ENCODE measurements at regions not wholly inside any gene's neighbourhood (a gene's known extent, or its start where the extent isn't known, plus 50 kb on each side); places are given as distances from the start of the nearest gene placed in this dataset.

- TF ChIP-seq, protein P1, sequence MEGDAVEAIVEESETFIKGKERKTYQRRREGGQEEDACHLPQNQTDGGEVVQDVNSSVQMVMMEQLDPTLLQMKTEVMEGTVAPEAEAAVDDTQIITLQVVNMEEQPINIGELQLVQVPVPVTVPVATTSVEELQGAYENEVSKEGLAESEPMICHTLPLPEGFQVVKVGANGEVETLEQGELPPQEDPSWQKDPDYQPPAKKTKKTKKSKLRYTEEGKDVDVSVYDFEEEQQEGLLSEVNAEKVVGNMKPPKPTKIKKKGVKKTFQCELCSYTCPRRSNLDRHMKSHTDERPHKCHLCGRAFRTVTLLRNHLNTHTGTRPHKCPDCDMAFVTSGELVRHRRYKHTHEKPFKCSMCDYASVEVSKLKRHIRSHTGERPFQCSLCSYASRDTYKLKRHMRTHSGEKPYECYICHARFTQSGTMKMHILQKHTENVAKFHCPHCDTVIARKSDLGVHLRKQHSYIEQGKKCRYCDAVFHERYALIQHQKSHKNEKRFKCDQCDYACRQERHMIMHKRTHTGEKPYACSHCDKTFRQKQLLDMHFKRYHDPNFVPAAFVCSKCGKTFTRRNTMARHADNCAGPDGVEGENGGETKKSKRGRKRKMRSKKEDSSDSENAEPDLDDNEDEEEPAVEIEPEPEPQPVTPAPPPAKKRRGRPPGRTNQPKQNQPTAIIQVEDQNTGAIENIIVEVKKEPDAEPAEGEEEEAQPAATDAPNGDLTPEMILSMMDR (IDR thresholded peaks at IDR 0.05), result no peak
- no peak for TF ChIP-seq POLR2A (IDR thresholded peaks at IDR 0.05)
- TF ChIP-seq POLR2AphosphoS5 (IDR thresholded peaks at IDR 0.05; ENCODE audit: insufficient read depth in 1 of 2, low read depth in 1 of 2), result no peak
- H3K4me3 ChIP-seq, result no peak overlapping the region
- DNase-seq (ENCODE audit: extremely low spot score in 2 of 2), result no peak
- intact Hi-C loops (cut with DNase I), result no loop called here
- H3K4me1 ChIP-seq, result peaks cover 26% of the 10 kb centered on the region
- no peaks in the 10 kb centered on the region for H3K9me3 ChIP-seq
- no peaks in the 10 kb centered on the region for H3K27me3 ChIP-seq
- H3K36me3 ChIP-seq, result no peaks in the 10 kb centered on the region
- no peak overlapping the region for H3K27ac ChIP-seq
These were observed 252.5 kb downstream of the SIPA1L2 start for GRCh38 chr1:232377494-232377770.

DNA sequence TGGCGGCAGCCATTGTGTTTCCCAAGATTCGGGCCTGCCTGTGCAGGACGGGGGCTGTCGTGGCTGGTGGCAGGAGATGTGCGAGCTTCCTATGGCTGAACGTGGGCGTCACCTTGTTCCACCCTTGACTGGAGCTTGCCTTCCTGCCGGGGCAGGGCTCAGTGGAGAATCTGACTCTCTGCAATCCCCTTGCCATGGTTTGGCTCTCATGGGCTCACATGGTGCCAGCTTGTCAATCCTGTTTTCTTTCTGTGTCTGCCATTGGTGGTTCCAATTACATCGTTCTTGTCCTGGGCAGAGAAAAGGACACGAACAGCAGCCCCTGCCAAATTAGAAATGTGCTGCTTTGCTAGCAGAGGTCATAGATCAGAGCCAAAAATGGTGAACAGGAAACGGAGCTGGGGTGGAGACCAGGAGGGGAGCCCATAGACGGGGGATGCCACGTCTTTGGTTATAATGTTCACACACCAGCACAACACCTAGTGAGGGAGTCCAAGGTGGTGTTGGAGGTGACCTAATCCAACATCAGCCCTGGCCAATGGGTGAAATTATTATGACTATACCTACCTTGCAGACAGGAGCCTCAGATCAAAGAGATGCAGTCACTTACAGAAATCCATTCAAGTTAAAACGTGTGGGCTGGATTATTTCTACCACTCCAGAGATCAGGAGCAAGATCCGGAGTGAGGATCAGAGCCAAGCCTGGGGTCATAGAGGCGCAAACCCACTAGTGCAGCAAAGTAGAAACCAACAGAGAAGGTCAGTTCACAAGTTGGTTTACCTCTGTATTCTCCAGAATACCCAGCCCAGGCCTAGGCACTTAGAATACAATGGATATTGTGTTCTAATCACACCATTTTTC is 253.1 kb downstream of the SIPA1L2 start:
- DNase-seq (ENCODE audit: extremely low spot score in 2 of 2), result peak in 1 of 2 donors; percentile 70
- H3K27ac ChIP-seq, result no peak overlapping the region

DNA sequence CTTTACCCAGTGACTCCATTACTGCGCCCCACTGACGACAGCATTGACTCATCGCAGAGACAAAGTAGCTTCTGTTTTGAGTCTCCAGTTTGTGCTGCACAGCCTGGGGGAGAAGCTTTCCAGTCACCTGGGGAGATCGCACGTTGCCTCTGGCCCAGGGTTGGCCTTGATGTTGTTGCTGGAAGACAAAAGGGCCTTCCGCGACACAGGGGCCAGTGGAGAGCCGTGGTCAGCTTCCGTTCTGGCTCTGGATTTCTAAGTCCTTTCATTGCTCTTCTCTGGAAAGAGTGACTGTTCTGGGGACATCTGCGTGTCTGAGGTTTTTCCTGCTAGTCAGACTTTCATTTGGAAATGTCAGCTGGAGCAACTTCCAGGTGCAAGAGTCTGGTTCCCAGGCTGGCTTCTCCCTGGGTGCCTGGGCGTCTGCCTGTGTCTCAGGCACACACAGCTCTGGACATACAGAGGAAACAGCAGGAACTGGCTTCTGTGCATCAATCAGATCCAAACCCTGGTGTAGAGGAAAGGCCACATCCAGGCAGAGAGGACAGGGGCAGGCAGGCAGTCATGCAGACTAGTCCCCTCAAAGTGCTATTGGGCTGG is 257.0 kb downstream of the SIPA1L2 start:
- Histone ChIP-seq H3K4me3 (no peak overlapping the region), H3K36me3 (no peaks in the 10 kb centered on the region), H3K9me3 (no peaks in the 10 kb centered on the region), H3K27me3 (no peaks in the 10 kb centered on the region), H3K4me1 (peaks cover 14% of the 10 kb centered on the region), H3K27ac (no peak overlapping the region)
- TF ChIP-seq, protein P1 (IDR thresholded peaks at IDR 0.05), result no peak
- TF ChIP-seq POLR2A (IDR thresholded peaks at IDR 0.05), result no peak
- no peak for TF ChIP-seq POLR2AphosphoS5 (IDR thresholded peaks at IDR 0.05; ENCODE audit: insufficient read depth in 1 of 2, low read depth in 1 of 2)
- DNase-seq (ENCODE audit: extremely low spot score in 2 of 2), result peak in 1 of 2 donors; percentile 76
- intact Hi-C loops (cut with DNase I), result no loop called here

More for the DNA sequence above, 253.1 kb downstream of the SIPA1L2 start:
- no peak overlapping the region for H3K4me3 ChIP-seq
- H3K4me1 ChIP-seq, result peaks cover 26% of the 10 kb centered on the region
- no peak for TF ChIP-seq POLR2A (IDR thresholded peaks at IDR 0.05)
- TF ChIP-seq, protein P1 (IDR thresholded peaks at IDR 0.05), result no peak
- TF ChIP-seq POLR2AphosphoS5 (IDR thresholded peaks at IDR 0.05; ENCODE audit: insufficient read depth in 1 of 2, low read depth in 1 of 2), result no peak
- no peaks in the 10 kb centered on the region for H3K36me3 ChIP-seq
- H3K27me3 ChIP-seq, result no peaks in the 10 kb centered on the region
- intact Hi-C loops (cut with DNase I), result no loop called here
- H3K9me3 ChIP-seq, result no peaks in the 10 kb centered on the region

DNA sequence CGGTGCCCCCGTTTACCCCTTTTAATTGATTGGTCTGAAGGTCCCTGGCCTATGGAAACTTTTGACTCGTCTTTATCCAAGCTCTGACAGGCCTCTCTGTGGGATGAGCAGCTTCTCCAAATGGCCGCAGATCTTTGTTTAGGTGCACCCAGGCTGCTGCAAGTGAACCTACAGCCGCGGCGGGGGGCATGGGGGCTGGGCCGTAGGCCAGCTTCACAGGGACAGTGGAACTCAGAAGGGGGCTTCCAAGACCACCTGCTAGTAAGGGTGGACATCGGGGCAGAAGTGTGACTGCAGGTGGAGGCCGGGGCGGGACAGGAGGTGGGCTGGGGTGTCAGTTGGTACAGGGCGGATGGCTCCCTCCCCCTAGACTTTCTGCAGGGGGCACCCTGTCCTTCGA is 257.5 kb downstream of the SIPA1L2 start:
- TF ChIP-seq POLR2A (IDR thresholded peaks at IDR 0.05), result no peak
- TF ChIP-seq, protein P1 (IDR thresholded peaks at IDR 0.05), result no peak
- no peak for TF ChIP-seq POLR2AphosphoS5 (IDR thresholded peaks at IDR 0.05; ENCODE audit: insufficient read depth in 1 of 2, low read depth in 1 of 2)
- intact Hi-C loops (cut with DNase I), result no loop called here

More for the DNA sequence above, 257.5 kb downstream of the SIPA1L2 start:
- peak in 1 of 2 donors; percentile 69 for DNase-seq (ENCODE audit: extremely low spot score in 2 of 2)
- H3K27ac ChIP-seq, result no peak overlapping the region
- no peaks in the 10 kb centered on the region for H3K36me3 ChIP-seq
- H3K4me1 ChIP-seq, result peaks cover 10% of the 10 kb centered on the region
- H3K4me3 ChIP-seq, result no peak overlapping the region
- no peaks in the 10 kb centered on the region for H3K9me3 ChIP-seq
- H3K27me3 ChIP-seq, result no peaks in the 10 kb centered on the region

All from vagina (tissue), 2 donors.